Fibroblast of mammary gland (primary cell): ENCODE measurements at regions not wholly inside any gene's neighbourhood (a gene's known extent, or its start where the extent isn't known, plus 50 kb on each side); places are given as distances from the start of the nearest gene placed in this dataset.

Experiments
- DNase-seq: peaks from one replicate; pipeline ENCODE4 v3.0.0-alpha.2; 2010; ENCODE audit warnings: low read depth
- H3K4me3 ChIP-seq: 2 replicates; pipeline ENCODE4 v1.5.1; 2011; ENCODE audit warnings: low read depth, mild to moderate bottlenecking, low read length, moderate library complexity; ENCODE audit not compliant: control insufficient read depth
- CTCF ChIP-seq: conservative IDR thresholded peaks from 2 replicates; pipeline ENCODE4 v1.5.1; 2011; ENCODE audit warnings: low read depth, low read length, inconsistent platforms; ENCODE audit not compliant: control insufficient read depth, insufficient read depth

- no peak for TF ChIP-seq CTCF
These were observed 338.4 kb downstream of the PCDH17 start for GRCh38 chr13:57969951-57970350.

GRCh38 chr13:57970404-57970803, 338.9 kb downstream of the PCDH17 start:
- no peak for TF ChIP-seq CTCF
- H3K4me3 ChIP-seq: no peak overlapping the region
- DNase-seq: no peak

More at GRCh38 chr13:57969951-57970350, 338.4 kb downstream of the PCDH17 start:
- DNase-seq: no peak
- H3K4me3 ChIP-seq: no peak overlapping the region

- no peak for DNase-seq
- H3K4me3 ChIP-seq: no peak overlapping the region
- TF ChIP-seq CTCF: no peak
These were observed 351.2 kb downstream of the PCDH17 start for GRCh38 chr13:57982782-57983181.

- no peak for TF ChIP-seq CTCF
These were observed 356.7 kb downstream of the PCDH17 start for GRCh38 chr13:57988276-57988675.

GRCh38 chr13:57991041-57991440, 359.5 kb downstream of the PCDH17 start:
- no peak for DNase-seq
- no peak for TF ChIP-seq CTCF
- H3K4me3 ChIP-seq: no peak overlapping the region

More at GRCh38 chr13:57988276-57988675, 356.7 kb downstream of the PCDH17 start:
- H3K4me3 ChIP-seq: no peak overlapping the region
- DNase-seq: no peak

GRCh38 chr13:57992416-57992815, 360.9 kb downstream of the PCDH17 start:
- TF ChIP-seq CTCF: no peak
- no peak for DNase-seq
- no peak overlapping the region for H3K4me3 ChIP-seq

- peak; percentile 0 for DNase-seq
- no peak for TF ChIP-seq CTCF
These were observed 365.2 kb downstream of the PCDH17 start for GRCh38 chr13:57996717-57997116.

More at GRCh38 chr13:57996717-57997116, 365.2 kb downstream of the PCDH17 start:
- H3K4me3 ChIP-seq: no peak overlapping the region
